ENCODE measurements at regions not wholly inside any gene's neighbourhood (a gene's known extent, or its start where the extent isn't known, plus 50 kb on each side); places are given as distances from the start of the nearest gene placed in this dataset.
"Not testable (repeated sequence)": the region's sequence is repeated elsewhere in the genome, so short reads cannot be mapped to it uniquely, and the experiment has no call there.

DNA sequence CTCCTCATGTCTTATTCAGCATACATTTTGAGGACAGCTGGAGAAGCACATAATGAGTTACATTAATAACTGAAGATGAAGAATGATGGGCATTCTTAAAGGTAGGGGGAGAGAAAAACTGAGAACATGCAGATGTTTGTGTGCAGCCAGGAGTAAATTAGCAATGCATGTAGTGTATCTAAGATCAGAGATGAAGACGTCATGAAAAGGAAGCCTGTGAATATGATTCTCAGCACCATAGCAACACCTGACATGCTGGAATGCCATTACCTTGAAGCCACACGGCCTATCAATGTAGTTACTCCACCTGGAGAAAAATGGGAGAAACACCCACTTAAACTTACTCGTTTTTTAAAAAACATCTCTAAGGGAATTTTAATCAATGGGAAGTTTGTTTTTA lies 607.1 kb downstream of the PTPRC start:
- H3K9ac ChIP-seq (ENCODE audit: low read length) = no peak overlapping the region
- no peaks in the 10 kb centered on the region for H3K79me2 ChIP-seq (ENCODE audit: insufficient read depth, low read length)
- Mint-ChIP-seq H3K27ac (ENCODE audit: unreplicated experiment) (no peak overlapping the region), H3K9me3 (ENCODE audit: unreplicated experiment) (no peaks in the 10 kb centered on the region), H3K36me3 (ENCODE audit: low read depth, unreplicated experiment) (no peaks in the 10 kb centered on the region), H3K27me3 (ENCODE audit: low read depth, unreplicated experiment) (no peaks in the 10 kb centered on the region), H3K4me3 (ENCODE audit: unreplicated experiment) (no peak overlapping the region), H3K4me1 (ENCODE audit: low read depth, unreplicated experiment) (no peaks in the 10 kb centered on the region)
- no peaks in the 10 kb centered on the region for H3K9me3 ChIP-seq (ENCODE audit: insufficient read depth, low read depth, low read length)
- no peaks in the 10 kb centered on the region for H3K36me3 ChIP-seq (ENCODE audit: insufficient read depth, low read length)
- no peak overlapping the region for H3K4me3 ChIP-seq (ENCODE audit: insufficient read depth, low read depth, low read length)
- TF ChIP-seq EZH2 (IDR thresholded peaks at IDR 0.05; ENCODE audit: insufficient read depth, low read length) = no peak
- TF ChIP-seq, protein P1, sequence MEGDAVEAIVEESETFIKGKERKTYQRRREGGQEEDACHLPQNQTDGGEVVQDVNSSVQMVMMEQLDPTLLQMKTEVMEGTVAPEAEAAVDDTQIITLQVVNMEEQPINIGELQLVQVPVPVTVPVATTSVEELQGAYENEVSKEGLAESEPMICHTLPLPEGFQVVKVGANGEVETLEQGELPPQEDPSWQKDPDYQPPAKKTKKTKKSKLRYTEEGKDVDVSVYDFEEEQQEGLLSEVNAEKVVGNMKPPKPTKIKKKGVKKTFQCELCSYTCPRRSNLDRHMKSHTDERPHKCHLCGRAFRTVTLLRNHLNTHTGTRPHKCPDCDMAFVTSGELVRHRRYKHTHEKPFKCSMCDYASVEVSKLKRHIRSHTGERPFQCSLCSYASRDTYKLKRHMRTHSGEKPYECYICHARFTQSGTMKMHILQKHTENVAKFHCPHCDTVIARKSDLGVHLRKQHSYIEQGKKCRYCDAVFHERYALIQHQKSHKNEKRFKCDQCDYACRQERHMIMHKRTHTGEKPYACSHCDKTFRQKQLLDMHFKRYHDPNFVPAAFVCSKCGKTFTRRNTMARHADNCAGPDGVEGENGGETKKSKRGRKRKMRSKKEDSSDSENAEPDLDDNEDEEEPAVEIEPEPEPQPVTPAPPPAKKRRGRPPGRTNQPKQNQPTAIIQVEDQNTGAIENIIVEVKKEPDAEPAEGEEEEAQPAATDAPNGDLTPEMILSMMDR (IDR thresholded peaks at IDR 0.05; ENCODE audit: insufficient read depth, low read depth, low read length) = no peak
- no peaks in the 10 kb centered on the region for H4K20me1 ChIP-seq (ENCODE audit: insufficient read depth, low read length)
- H2AFZ ChIP-seq (ENCODE audit: low read depth, low read length) = no peak overlapping the region
- no peak for FAIRE-seq
- no peaks in the 10 kb centered on the region for H3K27me3 ChIP-seq (ENCODE audit: insufficient read depth, low read length)
- H3K27ac ChIP-seq (ENCODE audit: low read depth, low read length) = no peak overlapping the region
- no peak overlapping the region for H3K4me2 ChIP-seq (ENCODE audit: low read length)
- DNase-seq (ENCODE audit: low read depth) = no peak
- H3K4me1 ChIP-seq (ENCODE audit: insufficient read depth, low read length) = no peaks in the 10 kb centered on the region

DNA sequence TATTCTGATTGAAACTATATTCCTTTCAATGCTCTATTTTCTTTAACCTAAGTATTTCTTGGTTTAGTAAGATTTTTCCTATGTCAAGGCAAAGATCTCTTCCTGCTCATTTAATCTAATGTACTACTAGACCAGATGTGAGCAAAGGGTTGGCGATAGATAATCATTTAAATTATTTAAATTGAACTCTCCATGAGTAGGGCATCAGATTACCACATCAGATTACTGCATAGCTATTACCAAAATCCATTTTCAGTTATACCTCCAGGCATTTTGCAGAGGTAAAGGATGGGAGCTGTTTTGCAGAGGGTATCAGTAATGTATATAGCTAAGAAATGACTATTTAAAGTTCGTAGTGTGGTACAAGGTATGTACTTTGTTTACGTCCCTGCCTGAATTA lies 607.9 kb downstream of the PTPRC start:
- Mint-ChIP-seq H3K4me3 (ENCODE audit: unreplicated experiment) (no peak overlapping the region), H3K36me3 (ENCODE audit: low read depth, unreplicated experiment) (no peaks in the 10 kb centered on the region), H3K4me1 (ENCODE audit: low read depth, unreplicated experiment) (no peaks in the 10 kb centered on the region), H3K27ac (ENCODE audit: unreplicated experiment) (no peak overlapping the region), H3K27me3 (ENCODE audit: low read depth, unreplicated experiment) (no peaks in the 10 kb centered on the region), H3K9me3 (ENCODE audit: unreplicated experiment) (no peaks in the 10 kb centered on the region)
- DNase-seq (ENCODE audit: low read depth) (no peak), FAIRE-seq (no peak)
- TF ChIP-seq, protein P1 (IDR thresholded peaks at IDR 0.05; ENCODE audit: insufficient read depth, low read depth, low read length) = no peak
- no peak for TF ChIP-seq EZH2 (IDR thresholded peaks at IDR 0.05; ENCODE audit: insufficient read depth, low read length)
- Histone ChIP-seq H2AFZ (ENCODE audit: low read depth, low read length) (no peak overlapping the region), H3K27ac (ENCODE audit: low read depth, low read length) (no peak overlapping the region), H3K9me3 (ENCODE audit: insufficient read depth, low read depth, low read length) (no peaks in the 10 kb centered on the region), H3K4me1 (ENCODE audit: insufficient read depth, low read length) (no peaks in the 10 kb centered on the region), H3K27me3 (ENCODE audit: insufficient read depth, low read length) (no peaks in the 10 kb centered on the region), H3K4me3 (ENCODE audit: insufficient read depth, low read depth, low read length) (no peak overlapping the region), H4K20me1 (ENCODE audit: insufficient read depth, low read length) (no peaks in the 10 kb centered on the region), H3K4me2 (ENCODE audit: low read length) (no peak overlapping the region), H3K9ac (ENCODE audit: low read length) (no peak overlapping the region), H3K79me2 (ENCODE audit: insufficient read depth, low read length) (no peaks in the 10 kb centered on the region), H3K36me3 (ENCODE audit: insufficient read depth, low read length) (no peaks in the 10 kb centered on the region)

DNA sequence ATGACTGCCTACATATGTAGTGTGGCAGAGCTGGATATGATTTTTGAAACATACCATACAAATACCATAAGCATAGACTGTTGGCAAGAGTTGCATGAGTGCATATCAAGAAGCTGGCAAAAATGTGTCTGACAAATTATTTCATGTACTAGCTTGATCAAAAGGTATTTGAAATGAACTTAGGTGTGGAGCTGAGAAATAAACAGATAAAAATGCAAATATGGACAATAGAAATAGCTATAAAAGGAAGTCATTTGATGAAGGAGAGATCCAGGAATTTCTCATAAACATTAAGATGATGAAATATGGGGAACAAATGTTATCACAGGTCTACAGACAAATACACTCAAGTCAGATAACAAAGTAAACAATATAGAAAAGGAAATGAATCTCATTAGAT lies 609.1 kb downstream of the PTPRC start:
- Histone ChIP-seq H3K27ac (ENCODE audit: low read depth, low read length) (no peak overlapping the region), H4K20me1 (ENCODE audit: insufficient read depth, low read length) (no peaks in the 10 kb centered on the region), H3K27me3 (ENCODE audit: insufficient read depth, low read length) (no peaks in the 10 kb centered on the region), H3K9me3 (ENCODE audit: insufficient read depth, low read depth, low read length) (no peaks in the 10 kb centered on the region), H3K79me2 (ENCODE audit: insufficient read depth, low read length) (no peaks in the 10 kb centered on the region), H3K4me2 (ENCODE audit: low read length) (no peak overlapping the region), H3K36me3 (ENCODE audit: insufficient read depth, low read length) (no peaks in the 10 kb centered on the region), H3K4me1 (ENCODE audit: insufficient read depth, low read length) (no peaks in the 10 kb centered on the region), H3K9ac (ENCODE audit: low read length) (no peak overlapping the region), H2AFZ (ENCODE audit: low read depth, low read length) (no peak overlapping the region), H3K4me3 (ENCODE audit: insufficient read depth, low read depth, low read length) (no peak overlapping the region)
- no peaks in the 10 kb centered on the region for H3K27me3 Mint-ChIP-seq (ENCODE audit: low read depth, unreplicated experiment)
- no peak overlapping the region for H3K27ac Mint-ChIP-seq (ENCODE audit: unreplicated experiment)
- no peaks in the 10 kb centered on the region for H3K36me3 Mint-ChIP-seq (ENCODE audit: low read depth, unreplicated experiment)
- H3K4me1 Mint-ChIP-seq (ENCODE audit: low read depth, unreplicated experiment) = no peaks in the 10 kb centered on the region
- no peaks in the 10 kb centered on the region for H3K9me3 Mint-ChIP-seq (ENCODE audit: unreplicated experiment)
- FAIRE-seq (no peak), DNase-seq (ENCODE audit: low read depth) (no peak)
- TF ChIP-seq, protein P1 (IDR thresholded peaks at IDR 0.05; ENCODE audit: insufficient read depth, low read depth, low read length) = no peak
- no peak for TF ChIP-seq EZH2 (IDR thresholded peaks at IDR 0.05; ENCODE audit: insufficient read depth, low read length)
- no peak overlapping the region for H3K4me3 Mint-ChIP-seq (ENCODE audit: unreplicated experiment)

DNA sequence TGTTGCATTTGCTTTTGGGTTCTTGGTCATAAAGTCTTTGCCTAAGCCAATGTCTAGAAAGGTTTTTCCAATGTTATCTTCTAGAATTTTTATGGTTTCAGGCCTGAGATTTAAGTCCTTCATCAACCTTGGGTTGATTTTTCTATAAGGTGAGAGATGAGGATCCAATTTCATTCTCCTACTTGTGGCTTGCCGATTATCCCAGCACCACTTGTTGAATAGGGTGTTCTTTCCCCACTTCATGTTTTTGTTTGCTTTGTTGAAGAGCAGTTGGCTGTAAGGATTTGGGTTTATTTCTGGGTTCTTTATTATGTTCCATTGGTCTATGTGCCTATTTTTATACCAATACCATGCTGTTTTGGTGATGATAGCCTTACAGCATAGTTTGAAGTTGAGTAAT lies 615.2 kb downstream of the PTPRC start:
- not testable (repeated sequence) for H3K27ac Mint-ChIP-seq (ENCODE audit: unreplicated experiment); H3K27me3 ChIP-seq (ENCODE audit: insufficient read depth, low read length); H3K9ac ChIP-seq (ENCODE audit: low read length); DNase-seq (ENCODE audit: low read depth); FAIRE-seq; H3K36me3 ChIP-seq (ENCODE audit: insufficient read depth, low read length); H3K4me3 Mint-ChIP-seq (ENCODE audit: unreplicated experiment); H4K20me1 ChIP-seq (ENCODE audit: insufficient read depth, low read length); H3K36me3 Mint-ChIP-seq (ENCODE audit: low read depth, unreplicated experiment); H3K4me2 ChIP-seq (ENCODE audit: low read length); H3K79me2 ChIP-seq (ENCODE audit: insufficient read depth, low read length); H3K9me3 ChIP-seq (ENCODE audit: insufficient read depth, low read depth, low read length); H2AFZ ChIP-seq (ENCODE audit: low read depth, low read length); H3K4me1 Mint-ChIP-seq (ENCODE audit: low read depth, unreplicated experiment); H3K27me3 Mint-ChIP-seq (ENCODE audit: low read depth, unreplicated experiment); H3K4me1 ChIP-seq (ENCODE audit: insufficient read depth, low read length); H3K4me3 ChIP-seq (ENCODE audit: insufficient read depth, low read depth, low read length); H3K9me3 Mint-ChIP-seq (ENCODE audit: unreplicated experiment); H3K27ac ChIP-seq (ENCODE audit: low read depth, low read length)

All from astrocyte (in vitro differentiated cells and primary cell).